ENCODE measurements at regions not wholly inside any gene's neighbourhood (a gene's known extent, or its start where the extent isn't known, plus 50 kb on each side); places are given as distances from the start of the nearest gene placed in this dataset.

DNA sequence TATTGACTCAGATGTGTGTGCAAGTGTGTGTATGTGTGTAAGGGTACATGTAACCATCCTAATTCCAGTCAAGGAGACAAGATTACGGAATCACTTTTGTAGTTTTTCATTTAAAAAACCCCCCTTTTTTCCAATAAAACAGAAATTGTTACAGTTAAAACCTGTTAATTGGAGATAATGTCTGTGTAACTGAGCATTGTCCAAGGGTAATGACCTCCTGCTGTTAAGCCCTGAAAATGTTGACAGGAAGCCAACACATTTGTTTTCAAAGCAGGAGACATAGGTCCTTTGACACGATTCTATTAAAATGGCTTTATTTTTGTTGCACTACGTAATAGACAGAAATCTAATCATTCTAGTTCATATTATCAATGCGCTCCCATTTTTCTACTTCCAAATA, 457.3 kb upstream of the ARRDC3 start:
- Histone ChIP-seq H3K27ac (replicated peaks) (no peak overlapping the region), H3K4me3 (replicated peaks; ENCODE audit: insufficient read depth, low read length) (no peak overlapping the region), H3K27me3 (ENCODE audit: insufficient read depth, poor library complexity, severe bottlenecking) (no peaks in the 10 kb centered on the region)
- DNase-seq (ENCODE audit: low read depth in 1 of 2, low spot score in 1 of 2), result no peak
- TF ChIP-seq, protein P1, sequence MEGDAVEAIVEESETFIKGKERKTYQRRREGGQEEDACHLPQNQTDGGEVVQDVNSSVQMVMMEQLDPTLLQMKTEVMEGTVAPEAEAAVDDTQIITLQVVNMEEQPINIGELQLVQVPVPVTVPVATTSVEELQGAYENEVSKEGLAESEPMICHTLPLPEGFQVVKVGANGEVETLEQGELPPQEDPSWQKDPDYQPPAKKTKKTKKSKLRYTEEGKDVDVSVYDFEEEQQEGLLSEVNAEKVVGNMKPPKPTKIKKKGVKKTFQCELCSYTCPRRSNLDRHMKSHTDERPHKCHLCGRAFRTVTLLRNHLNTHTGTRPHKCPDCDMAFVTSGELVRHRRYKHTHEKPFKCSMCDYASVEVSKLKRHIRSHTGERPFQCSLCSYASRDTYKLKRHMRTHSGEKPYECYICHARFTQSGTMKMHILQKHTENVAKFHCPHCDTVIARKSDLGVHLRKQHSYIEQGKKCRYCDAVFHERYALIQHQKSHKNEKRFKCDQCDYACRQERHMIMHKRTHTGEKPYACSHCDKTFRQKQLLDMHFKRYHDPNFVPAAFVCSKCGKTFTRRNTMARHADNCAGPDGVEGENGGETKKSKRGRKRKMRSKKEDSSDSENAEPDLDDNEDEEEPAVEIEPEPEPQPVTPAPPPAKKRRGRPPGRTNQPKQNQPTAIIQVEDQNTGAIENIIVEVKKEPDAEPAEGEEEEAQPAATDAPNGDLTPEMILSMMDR (IDR thresholded peaks at IDR 0.05; ENCODE audit: insufficient read depth, low read length), result no peak
- no peak for TF ChIP-seq SPI1 (IDR thresholded peaks at IDR 0.05; ENCODE audit: borderline replicate concordance, low read depth)
- no peak for TF ChIP-seq GABPA (IDR thresholded peaks at IDR 0.05; ENCODE audit: low read depth)
- TF ChIP-seq POLR2AphosphoS5 (IDR thresholded peaks at IDR 0.05; ENCODE audit: low read depth), result no peak

DNA sequence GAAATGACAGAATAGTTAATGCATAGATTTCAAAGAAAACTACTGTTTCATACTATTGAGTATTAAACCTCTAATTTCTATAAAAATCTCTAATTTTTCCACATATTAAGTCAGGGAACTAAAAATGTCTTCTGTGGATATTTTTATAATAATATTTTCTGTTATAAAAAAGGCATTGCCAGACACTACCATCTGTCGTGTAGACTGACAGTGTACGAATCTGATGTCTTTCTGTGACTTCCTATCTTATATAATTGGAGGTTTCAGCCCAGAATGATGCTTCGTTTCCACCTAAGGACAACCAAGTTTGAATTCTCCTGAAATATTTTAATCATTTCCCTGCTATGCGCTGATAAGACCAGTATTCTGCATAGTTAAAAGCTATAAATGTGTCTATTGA, 456.6 kb upstream of the ARRDC3 start:
- Histone ChIP-seq H3K27me3 (ENCODE audit: insufficient read depth, poor library complexity, severe bottlenecking) (no peaks in the 10 kb centered on the region), H3K4me3 (replicated peaks; ENCODE audit: insufficient read depth, low read length) (no peak overlapping the region), H3K27ac (replicated peaks) (no peak overlapping the region)
- DNase-seq (ENCODE audit: low read depth in 1 of 2, low spot score in 1 of 2), result no peak
- TF ChIP-seq GABPA (IDR thresholded peaks at IDR 0.05; ENCODE audit: low read depth), result no peak
- TF ChIP-seq, protein P2, sequence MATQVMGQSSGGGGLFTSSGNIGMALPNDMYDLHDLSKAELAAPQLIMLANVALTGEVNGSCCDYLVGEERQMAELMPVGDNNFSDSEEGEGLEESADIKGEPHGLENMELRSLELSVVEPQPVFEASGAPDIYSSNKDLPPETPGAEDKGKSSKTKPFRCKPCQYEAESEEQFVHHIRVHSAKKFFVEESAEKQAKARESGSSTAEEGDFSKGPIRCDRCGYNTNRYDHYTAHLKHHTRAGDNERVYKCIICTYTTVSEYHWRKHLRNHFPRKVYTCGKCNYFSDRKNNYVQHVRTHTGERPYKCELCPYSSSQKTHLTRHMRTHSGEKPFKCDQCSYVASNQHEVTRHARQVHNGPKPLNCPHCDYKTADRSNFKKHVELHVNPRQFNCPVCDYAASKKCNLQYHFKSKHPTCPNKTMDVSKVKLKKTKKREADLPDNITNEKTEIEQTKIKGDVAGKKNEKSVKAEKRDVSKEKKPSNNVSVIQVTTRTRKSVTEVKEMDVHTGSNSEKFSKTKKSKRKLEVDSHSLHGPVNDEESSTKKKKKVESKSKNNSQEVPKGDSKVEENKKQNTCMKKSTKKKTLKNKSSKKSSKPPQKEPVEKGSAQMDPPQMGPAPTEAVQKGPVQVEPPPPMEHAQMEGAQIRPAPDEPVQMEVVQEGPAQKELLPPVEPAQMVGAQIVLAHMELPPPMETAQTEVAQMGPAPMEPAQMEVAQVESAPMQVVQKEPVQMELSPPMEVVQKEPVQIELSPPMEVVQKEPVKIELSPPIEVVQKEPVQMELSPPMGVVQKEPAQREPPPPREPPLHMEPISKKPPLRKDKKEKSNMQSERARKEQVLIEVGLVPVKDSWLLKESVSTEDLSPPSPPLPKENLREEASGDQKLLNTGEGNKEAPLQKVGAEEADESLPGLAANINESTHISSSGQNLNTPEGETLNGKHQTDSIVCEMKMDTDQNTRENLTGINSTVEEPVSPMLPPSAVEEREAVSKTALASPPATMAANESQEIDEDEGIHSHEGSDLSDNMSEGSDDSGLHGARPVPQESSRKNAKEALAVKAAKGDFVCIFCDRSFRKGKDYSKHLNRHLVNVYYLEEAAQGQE (IDR thresholded peaks at IDR 0.05; ENCODE audit: insufficient replicate concordance, low read depth), result no peak
- TF ChIP-seq POLR2AphosphoS5 (IDR thresholded peaks at IDR 0.05; ENCODE audit: low read depth), result no peak
- TF ChIP-seq, protein P1 (IDR thresholded peaks at IDR 0.05; ENCODE audit: insufficient read depth, low read length), result no peak
- no peak for TF ChIP-seq SPI1 (IDR thresholded peaks at IDR 0.05; ENCODE audit: borderline replicate concordance, low read depth)

DNA sequence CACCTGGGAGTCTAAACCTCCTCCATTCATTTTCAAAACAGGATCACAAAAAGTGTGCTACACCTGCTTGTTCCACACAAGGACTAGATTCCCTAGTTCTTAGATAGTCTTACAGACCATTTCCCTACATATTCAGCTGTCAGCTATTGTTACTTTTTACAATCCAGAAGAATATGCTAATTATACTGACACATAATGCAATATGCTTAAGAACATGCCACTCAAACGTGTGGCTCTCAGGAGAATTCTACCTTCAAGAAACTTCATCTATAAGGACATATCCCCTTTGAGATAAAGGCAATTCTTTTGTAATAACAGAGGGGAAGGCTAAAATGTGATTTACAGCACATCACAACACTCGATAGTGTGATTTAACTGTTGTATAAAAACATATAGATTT, 456.1 kb upstream of the ARRDC3 start:
- TF ChIP-seq, protein P1 (IDR thresholded peaks at IDR 0.05; ENCODE audit: insufficient read depth, low read length), result no peak
- TF ChIP-seq GABPA (IDR thresholded peaks at IDR 0.05; ENCODE audit: low read depth), result no peak
- no peak overlapping the region for H3K27ac ChIP-seq (replicated peaks)
- no peaks in the 10 kb centered on the region for H3K27me3 ChIP-seq (ENCODE audit: insufficient read depth, poor library complexity, severe bottlenecking)
- H3K4me3 ChIP-seq (replicated peaks; ENCODE audit: insufficient read depth, low read length), result no peak overlapping the region
- DNase-seq (ENCODE audit: low read depth in 1 of 2, low spot score in 1 of 2), result no peak

DNA sequence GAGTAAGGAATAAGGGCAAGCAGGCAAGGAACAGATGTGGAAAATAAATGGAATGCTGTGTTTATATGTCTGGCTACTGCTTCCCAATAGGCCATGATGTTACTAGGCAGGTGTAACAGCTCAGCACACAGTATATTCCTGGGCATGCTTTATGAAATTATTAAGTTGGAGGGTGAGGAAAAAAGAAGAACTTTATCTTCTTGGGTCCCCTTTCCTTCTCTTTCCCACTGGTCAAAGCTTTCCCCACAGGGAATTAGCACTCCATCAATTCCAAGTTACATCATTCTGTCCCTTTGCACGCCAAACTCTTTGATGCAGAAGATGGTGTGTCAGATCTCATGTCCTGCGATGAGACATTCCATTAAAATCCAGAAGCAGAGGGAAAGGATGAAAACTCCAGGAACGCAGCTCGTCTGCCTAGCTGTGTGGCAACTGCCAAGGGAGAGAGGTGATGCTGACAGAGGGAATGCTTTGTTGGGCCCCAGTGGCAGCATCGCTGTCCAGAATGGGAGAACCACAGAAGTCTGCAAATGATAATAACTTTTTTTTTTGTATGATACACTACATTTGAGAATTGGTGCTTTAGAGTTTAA, 447.3 kb upstream of the ARRDC3 start:
- DNase-seq (ENCODE audit: low read depth in 1 of 2, low spot score in 1 of 2), result no peak
- Histone ChIP-seq H3K27ac (replicated peaks) (no peak overlapping the region), H3K27me3 (ENCODE audit: insufficient read depth, poor library complexity, severe bottlenecking) (no peaks in the 10 kb centered on the region), H3K4me3 (replicated peaks; ENCODE audit: insufficient read depth, low read length) (no peak overlapping the region)
- TF ChIP-seq, protein P1 (IDR thresholded peaks at IDR 0.05; ENCODE audit: insufficient read depth, low read length), result no peak
- TF ChIP-seq, protein P2 (IDR thresholded peaks at IDR 0.05; ENCODE audit: insufficient replicate concordance, low read depth), result no peak

All from HL-60 (cell line).